Loucy (cell line): ENCODE measurements at regions not wholly inside any gene's neighbourhood (a gene's known extent, or its start where the extent isn't known, plus 50 kb on each side); places are given as distances from the start of the nearest gene placed in this dataset.

ENCODE experiments used
- H2AFZ ChIP-seq: fragments of 200-600 bp; sonication (generic); 2 replicates; pipeline ENCODE4 v1.6.0; 2016; ENCODE audit warnings: antibody characterized with exemption, mild to moderate bottlenecking, low read length, moderate library complexity
- H3F3A ChIP-seq: fragments of 200-600 bp; 2 replicates; pipeline ENCODE4 v1.6.0; 2016; ENCODE audit warnings: antibody characterized with exemption, low read depth, mild to moderate bottlenecking
- H3K27me3 ChIP-seq: fragments of 200-600 bp; sonication (generic); 2 replicates; pipeline ENCODE4 v1.6.1; 2014; ENCODE audit warnings: low read length, mild to moderate bottlenecking; ENCODE audit not compliant: insufficient read depth, poor library complexity, severe bottlenecking
- H3K36me3 ChIP-seq: fragments of 200-600 bp; sonication (generic); 2 replicates; pipeline ENCODE4 v1.6.1; 2016; ENCODE audit warnings: low read length; ENCODE audit not compliant: insufficient read depth
- H3K4me1 ChIP-seq: fragments of 200-600 bp; sonication (generic); 2 replicates; pipeline ENCODE4 v1.5.1; 2014; ENCODE audit warnings: low read length, mild to moderate bottlenecking; ENCODE audit not compliant: insufficient read depth, poor library complexity, severe bottlenecking
- H3K4me2 ChIP-seq: fragments of 200-600 bp; sonication (generic); 2 replicates; pipeline ENCODE4 v1.6.0; 2014; ENCODE audit warnings: antibody characterized with exemption, low read length, low read depth, mild to moderate bottlenecking; ENCODE audit not compliant: poor library complexity, severe bottlenecking
- H3K4me3 ChIP-seq: fragments of 200-600 bp; sonication (generic); 2 replicates; pipeline ENCODE4 v1.5.1; 2014; ENCODE audit warnings: low read length, mild to moderate bottlenecking, mixed read lengths; ENCODE audit not compliant: poor library complexity, severe bottlenecking
- H3K79me2 ChIP-seq: fragments of 200-600 bp; sonication (generic); 2 replicates; pipeline ENCODE4 v1.6.1; 2014; ENCODE audit warnings: low read length; ENCODE audit not compliant: insufficient read depth
- H3K9ac ChIP-seq: fragments of 200-600 bp; sonication (generic); 2 replicates; pipeline ENCODE4 v1.6.0; 2014; ENCODE audit warnings: mild to moderate bottlenecking, low read depth, low read length, moderate library complexity; ENCODE audit not compliant: poor library complexity, severe bottlenecking
- H3K9me2 ChIP-seq: fragments of 200-600 bp; sonication (generic); replicated peaks from 2 replicates; pipeline ENCODE4 v1.6.1; 2016; ENCODE audit warnings: low read depth, low read length, mixed read lengths
- H3K9me3 ChIP-seq: fragments of 200-600 bp; sonication (generic); 2 replicates; pipeline ENCODE4 v1.6.1; 2014; ENCODE audit warnings: mild to moderate bottlenecking, antibody characterized with exemption, low read length, low read depth; ENCODE audit not compliant: insufficient read depth
- H4K20me1 ChIP-seq: fragments of 200-600 bp; sonication (generic); 2 replicates; pipeline ENCODE4 v1.6.0; 2014; ENCODE audit warnings: antibody characterized with exemption, low read length, mild to moderate bottlenecking; ENCODE audit not compliant: insufficient read depth, poor library complexity, severe bottlenecking
- EZH2phosphoT487 ChIP-seq: fragments of 200-600 bp; IDR thresholded peaks from 2 replicates; pipeline ENCODE4 v1.6.1; 2018; ENCODE audit warnings: antibody characterized with exemption, mild to moderate bottlenecking, moderate library complexity, borderline replicate concordance
- TF ChIP-seq, protein P1 (sequence below): fragments of 200-600 bp; sonication (generic); conservative IDR thresholded peaks from 2 replicates; pipeline ENCODE4 v1.5.1; 2014; ENCODE audit warnings: mild to moderate bottlenecking, antibody characterized with exemption, low read length

DNA sequence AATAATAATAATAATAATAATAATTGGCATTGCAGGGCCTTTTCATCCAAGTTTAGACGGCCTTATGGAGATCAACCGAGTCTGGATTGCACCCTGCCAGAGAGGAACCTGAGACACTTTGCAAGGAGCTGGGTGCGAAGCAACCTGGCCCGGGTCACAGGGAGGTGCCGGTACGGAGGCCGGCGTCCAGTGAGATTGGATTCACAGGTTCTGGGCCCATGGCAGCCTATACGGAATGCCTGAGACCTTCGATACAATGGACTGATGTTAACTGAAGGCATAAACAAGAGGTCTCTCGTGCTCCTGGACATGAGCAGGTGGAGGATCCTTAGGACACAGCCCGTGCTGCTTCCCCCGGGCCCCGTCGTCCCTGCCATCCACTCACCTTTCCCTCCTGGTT lies 416.5 kb upstream of the SALL3 start:
- H3K9me2 ChIP-seq, result no peaks in the 10 kb centered on the region
- H3K79me2 ChIP-seq, result no peaks in the 10 kb centered on the region
- H3K4me2 ChIP-seq, result no peak overlapping the region
- H3K9ac ChIP-seq, result no peak overlapping the region
- peaks cover 13% of the 10 kb centered on the region; the same call in 1 of the 2 replicates for H3K9me3 ChIP-seq
- H3K4me1 ChIP-seq, result no peaks in the 10 kb centered on the region
- H3K4me3 ChIP-seq, result no peak overlapping the region
- no peak overlapping the region for H2AFZ ChIP-seq
- no peak for TF ChIP-seq EZH2phosphoT487
- TF ChIP-seq, protein P1, sequence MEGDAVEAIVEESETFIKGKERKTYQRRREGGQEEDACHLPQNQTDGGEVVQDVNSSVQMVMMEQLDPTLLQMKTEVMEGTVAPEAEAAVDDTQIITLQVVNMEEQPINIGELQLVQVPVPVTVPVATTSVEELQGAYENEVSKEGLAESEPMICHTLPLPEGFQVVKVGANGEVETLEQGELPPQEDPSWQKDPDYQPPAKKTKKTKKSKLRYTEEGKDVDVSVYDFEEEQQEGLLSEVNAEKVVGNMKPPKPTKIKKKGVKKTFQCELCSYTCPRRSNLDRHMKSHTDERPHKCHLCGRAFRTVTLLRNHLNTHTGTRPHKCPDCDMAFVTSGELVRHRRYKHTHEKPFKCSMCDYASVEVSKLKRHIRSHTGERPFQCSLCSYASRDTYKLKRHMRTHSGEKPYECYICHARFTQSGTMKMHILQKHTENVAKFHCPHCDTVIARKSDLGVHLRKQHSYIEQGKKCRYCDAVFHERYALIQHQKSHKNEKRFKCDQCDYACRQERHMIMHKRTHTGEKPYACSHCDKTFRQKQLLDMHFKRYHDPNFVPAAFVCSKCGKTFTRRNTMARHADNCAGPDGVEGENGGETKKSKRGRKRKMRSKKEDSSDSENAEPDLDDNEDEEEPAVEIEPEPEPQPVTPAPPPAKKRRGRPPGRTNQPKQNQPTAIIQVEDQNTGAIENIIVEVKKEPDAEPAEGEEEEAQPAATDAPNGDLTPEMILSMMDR, result no peak
- H3K27me3 ChIP-seq, result no peaks in the 10 kb centered on the region
- no peaks in the 10 kb centered on the region for H4K20me1 ChIP-seq
- H3F3A ChIP-seq, result no peaks in the 10 kb centered on the region
- no peaks in the 10 kb centered on the region for H3K36me3 ChIP-seq

DNA sequence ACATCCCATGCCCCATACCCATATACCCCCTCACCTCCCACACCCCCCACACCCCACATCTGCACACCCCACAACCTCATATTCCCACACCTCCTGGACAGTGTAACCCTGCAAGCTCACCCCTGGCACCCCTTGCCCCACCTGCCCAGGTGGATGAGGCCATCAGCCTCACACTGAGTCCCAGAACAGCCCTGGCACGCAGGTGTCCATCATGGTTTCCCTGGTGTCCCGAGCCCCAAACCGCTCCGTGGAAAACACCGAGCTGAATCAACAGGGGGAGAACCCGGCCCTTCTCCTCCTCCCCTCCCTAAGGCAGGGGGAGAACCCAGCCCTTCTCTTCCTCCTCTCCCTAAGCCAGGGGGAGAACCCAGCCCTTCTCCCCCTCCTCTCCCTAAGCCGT lies 415.6 kb upstream of the SALL3 start:
- Histone ChIP-seq H3K9me3 (peaks cover 13% of the 10 kb centered on the region; the same call in 1 of the 2 replicates), H3K36me3 (no peaks in the 10 kb centered on the region), H3K4me1 (no peaks in the 10 kb centered on the region), H3K4me3 (no peak overlapping the region), H3K9ac (no peak overlapping the region), H3F3A (no peaks in the 10 kb centered on the region), H4K20me1 (no peaks in the 10 kb centered on the region), H3K4me2 (no peak overlapping the region), H3K9me2 (no peaks in the 10 kb centered on the region), H3K27me3 (no peaks in the 10 kb centered on the region), H2AFZ (no peak overlapping the region), H3K79me2 (no peaks in the 10 kb centered on the region)
- TF ChIP-seq EZH2phosphoT487, result no peak
- TF ChIP-seq, protein P1, result no peak

DNA sequence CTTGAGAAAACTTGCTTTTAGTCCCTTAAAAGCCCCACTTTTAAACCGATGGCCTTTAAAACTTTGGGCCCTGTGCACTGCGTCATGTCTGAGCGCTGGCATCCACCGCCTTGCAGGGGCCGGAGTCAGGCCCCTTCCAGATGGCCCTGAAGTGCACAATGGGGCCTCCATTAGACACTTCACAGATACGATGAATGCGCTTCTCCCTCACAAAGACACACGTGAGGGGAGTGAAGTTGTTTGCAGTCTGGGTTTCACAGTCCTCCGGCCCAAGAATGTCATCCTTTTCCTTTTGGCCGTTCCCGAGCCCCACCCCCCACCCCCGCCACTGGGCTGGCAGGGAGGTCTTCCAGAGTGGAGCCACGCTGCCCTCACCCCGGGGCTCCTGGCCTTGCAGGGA lies 415.1 kb upstream of the SALL3 start:
- no peaks in the 10 kb centered on the region for H3K36me3 ChIP-seq
- no peak overlapping the region for H3K4me2 ChIP-seq
- H3K27me3 ChIP-seq, result no peaks in the 10 kb centered on the region
- H3K9me2 ChIP-seq, result no peaks in the 10 kb centered on the region
- H3K4me1 ChIP-seq, result no peaks in the 10 kb centered on the region
- H3K9me3 ChIP-seq, result peaks cover 13% of the 10 kb centered on the region; the same call in 1 of the 2 replicates
- H2AFZ ChIP-seq, result no peak overlapping the region
- H3K4me3 ChIP-seq, result no peak overlapping the region
- no peaks in the 10 kb centered on the region for H3K79me2 ChIP-seq
- H3F3A ChIP-seq, result no peaks in the 10 kb centered on the region
- TF ChIP-seq EZH2phosphoT487, result no peak
- TF ChIP-seq, protein P1, result no peak
- H3K9ac ChIP-seq, result no peak overlapping the region
- no peaks in the 10 kb centered on the region for H4K20me1 ChIP-seq
